Caco-2 (cell line): ENCODE measurements at regions not wholly inside any gene's neighbourhood (a gene's known extent, or its start where the extent isn't known, plus 50 kb on each side); places are given as distances from the start of the nearest gene placed in this dataset.

Experiments used
- BruUV-seq: library from RNA; stranded (reverse); fragments of 400-500 nt; replicated peaks from 2 replicates; lab custom pipeline; 2021; lab: Mats Ljungman, UMichigan
- CTCF ChIA-PET: fragments of 300-600 bp; sonication (Branson Sonifier 250); formaldehyde crosslinking; loops from one replicate; lab custom pipeline; 2022; ENCODE audit warnings: antibody characterized with exemption; lab: Charles Lee
- POLR2A ChIA-PET: fragments of 300-600 bp; sonication (Branson Sonifier 250); formaldehyde crosslinking; loops from one replicate; lab custom pipeline; 2022; ENCODE audit warnings: antibody characterized with exemption; lab: Charles Lee
- DNase-seq, 2 experiments: peaks; one replicate each; pipeline versions ENCODE4 v3.0.0 to v3.0.0-alpha.2; 2020 to 2022
- H3K27me3 ChIP-seq: replicated peaks from 2 replicates; pipeline ENCODE4 v1.6.0; 2011; ENCODE audit warnings: low read length; ENCODE audit not compliant: control insufficient read depth, insufficient read depth
- H3K36me3 ChIP-seq: 2 replicates; pipeline ENCODE4 v1.5.1; 2011; ENCODE audit warnings: low read length; ENCODE audit not compliant: control insufficient read depth, insufficient read depth
- H3K4me1 ChIP-seq: fragments of 250-450 bp; sonication (Bioruptor Pico); 2 replicates; pipeline ENCODE4 v1.5.1; 2020; ENCODE audit warnings: mild to moderate bottlenecking
- H3K4me3 ChIP-seq: 2 replicates; pipeline ENCODE4 v1.5.1; 2011; ENCODE audit warnings: low read depth, mild to moderate bottlenecking, control low read depth, low read length
- H3K9me3 ChIP-seq: fragments of 250-450 bp; sonication (Bioruptor Pico); 2 replicates; pipeline ENCODE4 v1.5.1; 2020; ENCODE audit warnings: mild to moderate bottlenecking, moderate library complexity
- H3K27ac Mint-ChIP-seq: one replicate; pipeline ENCODE4 v1.8.0; 2022; ENCODE audit warnings: mixed read lengths; ENCODE audit not compliant: unreplicated experiment
- H3K27me3 Mint-ChIP-seq: one replicate; pipeline ENCODE4 v1.8.0; 2022; ENCODE audit warnings: mixed read lengths; ENCODE audit not compliant: insufficient read depth, unreplicated experiment
- H3K36me3 Mint-ChIP-seq: one replicate; pipeline ENCODE4 v1.8.0; 2022; ENCODE audit warnings: mild to moderate bottlenecking, mixed read lengths; ENCODE audit not compliant: insufficient read depth, unreplicated experiment
- H3K4me1 Mint-ChIP-seq: one replicate; pipeline ENCODE4 v1.8.0; 2022; ENCODE audit warnings: low read depth, mixed read lengths; ENCODE audit not compliant: unreplicated experiment
- H3K4me3 Mint-ChIP-seq: one replicate; pipeline ENCODE4 v1.8.0; 2022; ENCODE audit warnings: mild to moderate bottlenecking, moderate library complexity, mixed read lengths; ENCODE audit not compliant: unreplicated experiment
- H3K9me3 Mint-ChIP-seq: one replicate; pipeline ENCODE4 v1.8.0; 2022; ENCODE audit warnings: mixed read lengths; ENCODE audit not compliant: unreplicated experiment
- CTCF ChIP-seq, 2 experiments: fragments of 200-600 bp in 1 of 2; IDR thresholded peaks; 1 replicate in 1 of 2; 2 replicates in 1 of 2; pipeline versions ENCODE4 v1.5.1 to v1.8.0; 2011 to 2022; ENCODE audit warnings: antibody characterized with exemption in 1 of 2, control low read depth in 1 of 2, inconsistent platforms in 1 of 2, low read depth in 1 of 2, low read length in 1 of 2, mild to moderate bottlenecking in 1 of 2, moderate library complexity in 1 of 2; ENCODE audit not compliant: insufficient read depth in 1 of 2, severe bottlenecking in 1 of 2, unreplicated experiment in 1 of 2
- intact Hi-C: fragments of 100-400 bp; cut with micrococcal nuclease; formaldehyde crosslinking; loops from one replicate; pipeline ENCODE4 v1.10.0; 2022; ENCODE audit not compliant: unreplicated experiment

GRCh38 chr6:169867751-169868191 lies 116.3 kb downstream of the ERMARD start:
- no peaks in the 10 kb centered on the region for H3K27me3 ChIP-seq
- POLR2A ChIA-PET = no interaction called here
- no peak for DNase-seq
- Mint-ChIP-seq H3K36me3 (no peaks in the 10 kb centered on the region), H3K9me3 (peaks cover 32% of the 10 kb centered on the region), H3K4me1 (no peaks in the 10 kb centered on the region), H3K27ac (no peak overlapping the region), H3K27me3 (no peaks in the 10 kb centered on the region), H3K4me3 (no peak overlapping the region)
- no peaks in the 10 kb centered on the region for H3K4me1 ChIP-seq
- no peak for TF ChIP-seq CTCF (IDR thresholded peaks at IDR 0.05; ENCODE audit: insufficient read depth in 1 of 2, low read depth in 1 of 2, low read length in 1 of 2, severe bottlenecking in 1 of 2, unreplicated experiment in 1 of 2)
- no peaks in the 10 kb centered on the region; the same call in 1 of the 2 replicates for H3K9me3 ChIP-seq
- BruUV-seq = no TSS peak
- CTCF ChIA-PET = no interaction called here
- intact Hi-C loops = no loop called here
- H3K4me3 ChIP-seq = no peak overlapping the region
- no peaks in the 10 kb centered on the region for H3K36me3 ChIP-seq

GRCh38 chr6:169866668-169867521 lies 115.5 kb downstream of the ERMARD start:
- Histone ChIP-seq H3K27me3 (no peaks in the 10 kb centered on the region), H3K4me3 (no peak overlapping the region), H3K36me3 (no peaks in the 10 kb centered on the region), H3K9me3 (no peaks in the 10 kb centered on the region; the same call in 1 of the 2 replicates), H3K4me1 (no peaks in the 10 kb centered on the region)
- TF ChIP-seq CTCF (IDR thresholded peaks at IDR 0.05; ENCODE audit: insufficient read depth in 1 of 2, low read depth in 1 of 2, low read length in 1 of 2, severe bottlenecking in 1 of 2, unreplicated experiment in 1 of 2) = no peak
- ChIA-PET CTCF (no interaction called here), POLR2A (no interaction called here)
- no peak overlapping the region for H3K27ac Mint-ChIP-seq
- H3K9me3 Mint-ChIP-seq = peaks cover 24% of the 10 kb centered on the region
- no peaks in the 10 kb centered on the region for H3K27me3 Mint-ChIP-seq
- intact Hi-C loops = no loop called here
- H3K4me3 Mint-ChIP-seq = no peak overlapping the region
- no peaks in the 10 kb centered on the region for H3K4me1 Mint-ChIP-seq
- no peak for DNase-seq
- H3K36me3 Mint-ChIP-seq = no peaks in the 10 kb centered on the region
- BruUV-seq = no TSS peak

GRCh38 chr6:169866140-169866534 lies 114.7 kb downstream of the ERMARD start:
- no peaks in the 10 kb centered on the region for H3K4me1 ChIP-seq
- no peaks in the 10 kb centered on the region for H3K36me3 Mint-ChIP-seq
- H3K27me3 Mint-ChIP-seq = no peaks in the 10 kb centered on the region
- H3K9me3 Mint-ChIP-seq = peaks cover 20% of the 10 kb centered on the region
- H3K4me3 ChIP-seq = no peak overlapping the region
- H3K27ac Mint-ChIP-seq = no peak overlapping the region
- DNase-seq = no peak
- H3K27me3 ChIP-seq = no peaks in the 10 kb centered on the region
- H3K9me3 ChIP-seq = no peaks in the 10 kb centered on the region; the same call in 1 of the 2 replicates
- no peak for TF ChIP-seq CTCF (IDR thresholded peaks at IDR 0.05; ENCODE audit: insufficient read depth in 1 of 2, low read depth in 1 of 2, low read length in 1 of 2, severe bottlenecking in 1 of 2, unreplicated experiment in 1 of 2)
- no peak overlapping the region for H3K4me3 Mint-ChIP-seq
- intact Hi-C loops = no loop called here
- ChIA-PET POLR2A (no interaction called here), CTCF (no interaction called here)
- no TSS peak for BruUV-seq
- no peaks in the 10 kb centered on the region for H3K4me1 Mint-ChIP-seq
- no peaks in the 10 kb centered on the region for H3K36me3 ChIP-seq
